H1 (cell line): ENCODE measurements at regions not wholly inside any gene's neighbourhood (a gene's known extent, or its start where the extent isn't known, plus 50 kb on each side); places are given as distances from the start of the nearest gene placed in this dataset.

ENCODE experiments used
- CTCF ChIA-PET: fragments of 300-600 bp; sonication (Branson Sonifier 250); formaldehyde crosslinking; loops from one replicate; lab custom pipeline; 2021; ENCODE audit not compliant: partially characterized antibody; lab: Charles Lee
- POLR2A ChIA-PET: fragments of 300-600 bp; sonication (Branson Sonifier 250); formaldehyde crosslinking; loops from one replicate; lab custom pipeline; 2021; ENCODE audit warnings: inconsistent platforms; ENCODE audit not compliant: partially characterized antibody; lab: Charles Lee
- DNase-seq, 2 experiments: peaks; one replicate each; pipeline versions ENCODE4 v3.0.0 to v3.0.0-alpha.2; 2010 to 2022; ENCODE audit warnings: low spot score in 2 of 2, low read depth in 1 of 2, mixed read lengths in 1 of 2
- FAIRE-seq: peaks from 2 replicates; lab custom pipeline; 2011; peaks lifted over from hg19 to GRCh38; lab: Jason Lieb, UNC
- H2AFZ ChIP-seq: 2 replicates; pipeline ENCODE4 v1.8.1; 2012; ENCODE audit warnings: low read length, inconsistent platforms
- H2AK5ac ChIP-seq: 2 replicates; pipeline ENCODE4 v1.6.1; 2013; ENCODE audit warnings: low read depth, low read length
- H2BK120ac ChIP-seq: replicated peaks from 2 replicates; pipeline ENCODE3; 2013; ENCODE audit warnings: low read depth, low read length, inconsistent platforms
- H2BK12ac ChIP-seq: 2 replicates; pipeline ENCODE4 v1.6.1; 2013; ENCODE audit warnings: low read depth, low read length
- H2BK15ac ChIP-seq: 2 replicates; pipeline ENCODE4 v1.6.1; 2013; ENCODE audit warnings: low read length
- H2BK20ac ChIP-seq: 2 replicates; pipeline ENCODE4 v1.6.1; 2013; ENCODE audit warnings: low read length
- H2BK5ac ChIP-seq: 2 replicates; pipeline ENCODE4 v1.6.1; 2013; ENCODE audit warnings: low read depth, low read length
- H3K14ac ChIP-seq: 2 replicates; pipeline ENCODE4 v1.6.1; 2013; ENCODE audit warnings: inconsistent platforms; ENCODE audit not compliant: insufficient read length
- H3K18ac ChIP-seq: 2 replicates; pipeline ENCODE4 v1.6.1; 2013; ENCODE audit warnings: low read length; ENCODE audit errors: extremely low read depth
- H3K23ac ChIP-seq: 2 replicates; pipeline ENCODE4 v1.6.1; 2013; ENCODE audit warnings: inconsistent platforms; ENCODE audit not compliant: insufficient read length
- H3K23me2 ChIP-seq: 2 replicates; pipeline ENCODE4 v1.6.1; 2013; ENCODE audit warnings: low read depth, low read length
- H3K27ac ChIP-seq: 2 replicates; pipeline ENCODE4 v1.6.1; 2011; ENCODE audit warnings: low read depth, low read length, inconsistent platforms
- H3K27me3 ChIP-seq, 4 experiments: replicated peaks in 1 of 4; 1 replicate in 1 of 4; 2 replicates in 3 of 4; pipeline versions ENCODE4 v1.6.1 to v1.8.1; 2011 to 2013; ENCODE audit warnings: low read length in 3 of 4, mild to moderate bottlenecking in 3 of 4, inconsistent platforms in 2 of 4, mixed read lengths in 2 of 4, moderate library complexity in 1 of 4; ENCODE audit not compliant: control insufficient read depth in 3 of 4, insufficient read depth in 3 of 4; ENCODE audit errors: extremely low read depth in 1 of 4
- H3K36me3 ChIP-seq, 4 experiments: 2 replicates each; pipeline versions ENCODE4 v1.6.1 to v1.8.1; 2011 to 2013; ENCODE audit warnings: mild to moderate bottlenecking in 4 of 4, low read length in 3 of 4, moderate library complexity in 2 of 4, control low read depth in 1 of 4, inconsistent platforms in 1 of 4; ENCODE audit not compliant: insufficient read depth in 4 of 4, control insufficient read depth in 2 of 4
- H3K4ac ChIP-seq: replicated peaks from 2 replicates; pipeline ENCODE3; 2013; ENCODE audit warnings: low read length, low read depth, mixed read lengths, inconsistent platforms; ENCODE audit not compliant: insufficient read length
- H3K4me1 ChIP-seq, 4 experiments: replicated peaks in 1 of 4; 1 replicate in 1 of 4; 2 replicates in 3 of 4; pipeline versions ENCODE4 v1.6.1 to v1.8.1; 2011 to 2013; ENCODE audit warnings: low read length in 3 of 4, inconsistent platforms in 2 of 4, mixed read lengths in 1 of 4; ENCODE audit not compliant: insufficient read depth in 4 of 4, control insufficient read depth in 3 of 4
- H3K4me2 ChIP-seq, 2 experiments: 2 replicates each; pipeline versions ENCODE4 v1.6.1 to v1.8.1; 2011 to 2013; ENCODE audit warnings: low read depth in 2 of 2, low read length in 2 of 2, control low read depth in 1 of 2, inconsistent platforms in 1 of 2, mild to moderate bottlenecking in 1 of 2; ENCODE audit not compliant: insufficient read depth in 1 of 2
- H3K4me3 ChIP-seq, 4 experiments: fragments of 200-600, 300-600 bp in 1 of 4; sonication (generic), shearing (Covaris generic), sonication (Bioruptor Twin) in 1 of 4; 2 replicates each; pipeline versions ENCODE4 v1.5.1 to v1.8.1; 2011 to 2016; ENCODE audit warnings: low read length in 4 of 4, low read depth in 3 of 4, control low read depth in 2 of 4, inconsistent platforms in 2 of 4, mild to moderate bottlenecking in 2 of 4, mixed read lengths in 1 of 4, moderate library complexity in 1 of 4; ENCODE audit not compliant: insufficient read depth in 2 of 4; ENCODE audit errors: extremely low read depth in 1 of 4
- H3K56ac ChIP-seq: replicated peaks from 2 replicates; pipeline ENCODE3; 2013; ENCODE audit warnings: low read depth, mild to moderate bottlenecking, mixed read lengths, low read length, inconsistent platforms; ENCODE audit not compliant: insufficient read length
- H3K79me1 ChIP-seq: 2 replicates; pipeline ENCODE4 v1.6.1; 2013; ENCODE audit warnings: low read depth, low read length, control low read depth
- H3K79me2 ChIP-seq, 2 experiments: 2 replicates each; pipeline versions ENCODE4 v1.6.1 to v1.8.1; 2012 to 2013; ENCODE audit warnings: low read length in 2 of 2, mild to moderate bottlenecking in 2 of 2, inconsistent platforms in 1 of 2; ENCODE audit not compliant: insufficient read depth in 2 of 2, control insufficient read depth in 1 of 2
- H3K9ac ChIP-seq, 4 experiments: replicated peaks in 1 of 4; 1 replicate in 1 of 4; 2 replicates in 3 of 4; pipeline versions ENCODE4 v1.6.1 to v1.8.1; 2011 to 2013; ENCODE audit warnings: low read depth in 3 of 4, low read length in 3 of 4, control low read depth in 2 of 4, mild to moderate bottlenecking in 2 of 4, moderate library complexity in 2 of 4, inconsistent platforms in 1 of 4; ENCODE audit errors: extremely low read depth in 1 of 4
- H3K9me3 ChIP-seq, 2 experiments: 2 replicates each; pipeline versions ENCODE4 v1.6.1 to v1.8.1; 2012 to 2013; ENCODE audit warnings: mild to moderate bottlenecking in 2 of 2, moderate library complexity in 2 of 2, control low read depth in 1 of 2, inconsistent platforms in 1 of 2, low read depth in 1 of 2, low read length in 1 of 2, mixed read lengths in 1 of 2; ENCODE audit not compliant: insufficient read depth in 2 of 2
- H4K20me1 ChIP-seq, 2 experiments: replicated peaks in 1 of 2; 2 replicates each; pipeline versions ENCODE3 to v1.8.1; 2011 to 2013; ENCODE audit warnings: inconsistent platforms in 2 of 2, low read length in 2 of 2, mild to moderate bottlenecking in 1 of 2; ENCODE audit not compliant: insufficient read depth in 2 of 2, control insufficient read depth in 1 of 2
- H4K5ac ChIP-seq: 2 replicates; pipeline ENCODE4 v1.6.1; 2013; ENCODE audit warnings: low read length, low read depth, mixed read lengths, inconsistent platforms; ENCODE audit not compliant: insufficient read length
- H4K8ac ChIP-seq: 2 replicates; pipeline ENCODE4 v1.8.0; 2013; ENCODE audit warnings: mild to moderate bottlenecking, moderate library complexity, low read length, inconsistent platforms; ENCODE audit not compliant: insufficient read depth; ENCODE audit errors: extremely low read depth
- H4K91ac ChIP-seq: replicated peaks from 2 replicates; pipeline ENCODE3; 2013; ENCODE audit warnings: low read length, mixed read lengths, inconsistent platforms; ENCODE audit not compliant: insufficient read length
- GTF2F1 ChIP-seq: IDR thresholded peaks from 2 replicates; pipeline ENCODE4 v1.6.1; 2012; ENCODE audit warnings: low read depth, low read length, improper control_type of control experiment, borderline replicate concordance
- SIX5 ChIP-seq: IDR thresholded peaks from 2 replicates; pipeline ENCODE4 v1.6.1; 2011; ENCODE audit warnings: mild to moderate bottlenecking, low read depth, low read length
- SP1 ChIP-seq: IDR thresholded peaks from 2 replicates; pipeline ENCODE4 v1.6.1; 2011; ENCODE audit warnings: low read depth, low read length
- SP2 ChIP-seq: IDR thresholded peaks from 2 replicates; pipeline ENCODE4 v1.6.1; 2012; ENCODE audit warnings: mild to moderate bottlenecking, low read length, inconsistent platforms
- YY1 ChIP-seq: IDR thresholded peaks from 2 replicates; pipeline ENCODE4 v1.6.1; 2011; ENCODE audit warnings: low read depth, mild to moderate bottlenecking, low read length
- ZNF274 ChIP-seq: IDR thresholded peaks from 2 replicates; pipeline ENCODE4 v1.7.0; 2012; ENCODE audit warnings: low read length, borderline replicate concordance; ENCODE audit errors: extremely low read depth
- WGBS, 2 experiments: shearing (Covaris generic) in 1 of 2; methylation state at CpG; one replicate each; pipeline versions ENCODE4 v1.1.6 to v1.1.7; 2013 to 2015; ENCODE audit warnings: low lambda C conversion rate in 2 of 2, mixed read lengths in 2 of 2, inconsistent platforms in 1 of 2, low coverage in 1 of 2, missing lambda C conversion rate in 1 of 2; ENCODE audit not compliant: insufficient replicate concordance in 2 of 2, insufficient coverage in 1 of 2, insufficient read length in 1 of 2; ENCODE audit errors: extremely low coverage in 1 of 2, missing lambda C conversion rate in 1 of 2; 5-methylcytosine and 5-hydroxymethylcytosine counted together
- TF ChIP-seq, protein P1 (sequence below): IDR thresholded peaks from 2 replicates; pipeline ENCODE4 v1.6.1; 2011; ENCODE audit warnings: low read depth, mild to moderate bottlenecking, low read length; ENCODE audit not compliant: insufficient read depth

DNA sequence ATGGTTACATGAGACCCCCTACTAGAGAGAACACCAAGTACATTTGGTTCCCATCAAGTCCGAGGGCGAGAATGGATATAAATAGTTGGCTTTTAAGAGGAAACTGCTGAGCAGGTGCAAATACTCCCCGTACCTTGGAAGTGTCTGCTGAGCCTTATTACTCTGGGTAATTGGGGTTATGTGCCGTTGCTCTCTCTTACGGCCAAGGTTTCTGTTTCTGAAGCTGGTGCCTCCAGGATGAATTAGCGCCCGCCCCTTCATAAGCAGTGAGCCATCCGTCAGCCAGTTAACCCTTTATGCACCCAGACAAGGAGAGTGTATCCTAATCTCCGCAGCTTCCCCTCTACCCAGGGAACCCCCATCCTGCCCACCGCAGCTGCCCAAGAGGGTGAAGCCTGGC is 90.4 kb upstream of the AJAP1 start:
- FAIRE-seq (no peak), DNase-seq (no peak)
- Histone ChIP-seq H3K27ac (no peak overlapping the region), H3K56ac (no peak overlapping the region), H3K9me3 (peaks cover 0 to 30% of the 10 kb centered on the region in 2 experiments; a peak in 2 of 4 replicates), H3K27me3 (no peaks in the 10 kb centered on the region), H3K4ac (no peak overlapping the region), H3K9ac (no peak overlapping the region), H3K4me3 (no peak overlapping the region), H3K36me3 (no peaks in the 10 kb centered on the region), H3K23ac (no peak overlapping the region), H3K79me2 (no peaks in the 10 kb centered on the region), H2BK5ac (no peak overlapping the region), H2BK12ac (no peak overlapping the region), H2BK120ac (no peak overlapping the region), H3K79me1 (no peaks in the 10 kb centered on the region), H3K14ac (no peak overlapping the region), H2AK5ac (no peak overlapping the region), H3K18ac (no peak overlapping the region), H4K20me1 (no peaks in the 10 kb centered on the region), H3K23me2 (no peaks in the 10 kb centered on the region), H3K4me1 (no peaks in the 10 kb centered on the region), H2AFZ (no peak overlapping the region), H3K4me2 (no peak overlapping the region), H4K5ac (no peak overlapping the region), H4K91ac (no peak overlapping the region), H4K8ac (no peak overlapping the region), H2BK20ac (no peak overlapping the region), H2BK15ac (no peak overlapping the region)
- TF ChIP-seq SP2: no peak
- no peak for TF ChIP-seq SIX5
- TF ChIP-seq ZNF274: no peak
- TF ChIP-seq SP1: no peak
- TF ChIP-seq, protein P1, sequence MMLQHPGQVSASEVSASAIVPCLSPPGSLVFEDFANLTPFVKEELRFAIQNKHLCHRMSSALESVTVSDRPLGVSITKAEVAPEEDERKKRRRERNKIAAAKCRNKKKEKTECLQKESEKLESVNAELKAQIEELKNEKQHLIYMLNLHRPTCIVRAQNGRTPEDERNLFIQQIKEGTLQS: no peak
- TF ChIP-seq GTF2F1: no peak
- TF ChIP-seq YY1: no peak
- ChIA-PET CTCF (no interaction called here), POLR2A (no interaction called here)
- 81% methylated on average over 10 of the region's 10 CpGs; no CpG with 5 or more reads in 1 of the 2 experiments for WGBS, 2 experiments
